ENCODE measurements at regions not wholly inside any gene's neighbourhood (a gene's known extent, or its start where the extent isn't known, plus 50 kb on each side); places are given as distances from the start of the nearest gene placed in this dataset.

GRCh38 chr6:137779982-137780381 lies 87.1 kb upstream of the TNFAIP3 start:
- no peak for TF ChIP-seq CTCF (IDR thresholded peaks at IDR 0.05; ENCODE audit: insufficient read depth, low read depth, low read length, missing control alignments)
- no peak overlapping the region for H3K4me3 ChIP-seq (ENCODE audit: low read depth, low read length)
- DNase-seq (ENCODE audit: low read depth) = no peak

GRCh38 chr6:137780447-137781034 lies 86.5 kb upstream of the TNFAIP3 start:
- H3K4me3 ChIP-seq (ENCODE audit: low read depth, low read length) = no peak overlapping the region
- TF ChIP-seq CTCF (IDR thresholded peaks at IDR 0.05; ENCODE audit: insufficient read depth, low read depth, low read length, missing control alignments) = no peak
- no peak for DNase-seq (ENCODE audit: low read depth)

- TF ChIP-seq CTCF (IDR thresholded peaks at IDR 0.05; ENCODE audit: insufficient read depth, low read depth, low read length, missing control alignments) = no peak
- no peak overlapping the region for H3K4me3 ChIP-seq (ENCODE audit: low read depth, low read length)
- peak; percentile 17 for DNase-seq (ENCODE audit: low read depth)
Measured at GRCh38 chr6:137781639-137782038, 85.4 kb upstream of the TNFAIP3 start.

- DNase-seq (ENCODE audit: low read depth) = no peak
- TF ChIP-seq CTCF (IDR thresholded peaks at IDR 0.05; ENCODE audit: insufficient read depth, low read depth, low read length, missing control alignments) = no peak
- no peak overlapping the region for H3K4me3 ChIP-seq (ENCODE audit: low read depth, low read length)
Measured at GRCh38 chr6:137782166-137783039, 84.7 kb upstream of the TNFAIP3 start.

- no peak for DNase-seq (ENCODE audit: low read depth)
- H3K4me3 ChIP-seq (ENCODE audit: low read depth, low read length) = no peak overlapping the region
- no peak for TF ChIP-seq CTCF (IDR thresholded peaks at IDR 0.05; ENCODE audit: insufficient read depth, low read depth, low read length, missing control alignments)
Measured at GRCh38 chr6:137783710-137784109, 83.3 kb upstream of the TNFAIP3 start.

- no peak for DNase-seq (ENCODE audit: low read depth)
Measured at GRCh38 chr6:137784583-137784982, 82.5 kb upstream of the TNFAIP3 start.

More at GRCh38 chr6:137784583-137784982, 82.5 kb upstream of the TNFAIP3 start:
- no peak for TF ChIP-seq CTCF (IDR thresholded peaks at IDR 0.05; ENCODE audit: insufficient read depth, low read depth, low read length, missing control alignments)
- no peak overlapping the region for H3K4me3 ChIP-seq (ENCODE audit: low read depth, low read length)
